Panc1 (cell line): ENCODE measurements at regions not wholly inside any gene's neighbourhood (a gene's known extent, or its start where the extent isn't known, plus 50 kb on each side); places are given as distances from the start of the nearest gene placed in this dataset.

Source experiments
- POLR2AphosphoS5 ChIP-seq: IDR thresholded peaks from 2 replicates; pipeline ENCODE4 v1.6.1; 2012; ENCODE audit warnings: mild to moderate bottlenecking, low read depth, low read length, moderate library complexity
- TF ChIP-seq, protein P1 (sequence below): fragments of 450-650 bp; IDR thresholded peaks from 2 replicates; pipeline ENCODE4 v1.5.1; 2017; ENCODE audit warnings: mild to moderate bottlenecking
- TF ChIP-seq, protein P2 (sequence below), 2 experiments: IDR thresholded peaks; 2 replicates each; pipeline ENCODE4 v1.6.1; 2011 to 2012; ENCODE audit warnings: low read depth in 2 of 2, control low read depth in 1 of 2, low read length in 1 of 2, mild to moderate bottlenecking in 1 of 2, moderate library complexity in 1 of 2; ENCODE audit not compliant: insufficient read depth in 1 of 2

DNA sequence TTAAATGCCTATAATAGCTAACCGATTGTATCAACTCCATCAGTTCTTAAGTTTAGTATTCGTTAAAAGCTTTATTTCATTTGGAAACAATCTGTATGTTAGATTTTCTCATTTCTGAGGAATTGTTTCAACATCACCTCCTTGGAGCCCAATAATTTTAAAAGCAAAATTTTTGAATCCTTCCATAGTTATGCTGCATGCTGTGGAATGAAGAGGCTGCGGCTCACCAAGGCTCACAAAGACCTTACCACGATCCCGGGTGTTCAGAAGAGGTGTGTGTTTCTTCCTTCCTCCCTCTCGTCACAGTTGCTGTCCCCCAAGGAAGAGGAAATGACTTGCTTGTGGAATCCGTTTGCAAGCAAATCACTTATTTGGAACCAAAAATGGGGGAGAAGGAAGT is 143.8 kb downstream of the FGF1 start:
- TF ChIP-seq, protein P1, sequence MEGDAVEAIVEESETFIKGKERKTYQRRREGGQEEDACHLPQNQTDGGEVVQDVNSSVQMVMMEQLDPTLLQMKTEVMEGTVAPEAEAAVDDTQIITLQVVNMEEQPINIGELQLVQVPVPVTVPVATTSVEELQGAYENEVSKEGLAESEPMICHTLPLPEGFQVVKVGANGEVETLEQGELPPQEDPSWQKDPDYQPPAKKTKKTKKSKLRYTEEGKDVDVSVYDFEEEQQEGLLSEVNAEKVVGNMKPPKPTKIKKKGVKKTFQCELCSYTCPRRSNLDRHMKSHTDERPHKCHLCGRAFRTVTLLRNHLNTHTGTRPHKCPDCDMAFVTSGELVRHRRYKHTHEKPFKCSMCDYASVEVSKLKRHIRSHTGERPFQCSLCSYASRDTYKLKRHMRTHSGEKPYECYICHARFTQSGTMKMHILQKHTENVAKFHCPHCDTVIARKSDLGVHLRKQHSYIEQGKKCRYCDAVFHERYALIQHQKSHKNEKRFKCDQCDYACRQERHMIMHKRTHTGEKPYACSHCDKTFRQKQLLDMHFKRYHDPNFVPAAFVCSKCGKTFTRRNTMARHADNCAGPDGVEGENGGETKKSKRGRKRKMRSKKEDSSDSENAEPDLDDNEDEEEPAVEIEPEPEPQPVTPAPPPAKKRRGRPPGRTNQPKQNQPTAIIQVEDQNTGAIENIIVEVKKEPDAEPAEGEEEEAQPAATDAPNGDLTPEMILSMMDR, result no peak
- TF ChIP-seq POLR2AphosphoS5, result no peak
- TF ChIP-seq, protein P2, sequence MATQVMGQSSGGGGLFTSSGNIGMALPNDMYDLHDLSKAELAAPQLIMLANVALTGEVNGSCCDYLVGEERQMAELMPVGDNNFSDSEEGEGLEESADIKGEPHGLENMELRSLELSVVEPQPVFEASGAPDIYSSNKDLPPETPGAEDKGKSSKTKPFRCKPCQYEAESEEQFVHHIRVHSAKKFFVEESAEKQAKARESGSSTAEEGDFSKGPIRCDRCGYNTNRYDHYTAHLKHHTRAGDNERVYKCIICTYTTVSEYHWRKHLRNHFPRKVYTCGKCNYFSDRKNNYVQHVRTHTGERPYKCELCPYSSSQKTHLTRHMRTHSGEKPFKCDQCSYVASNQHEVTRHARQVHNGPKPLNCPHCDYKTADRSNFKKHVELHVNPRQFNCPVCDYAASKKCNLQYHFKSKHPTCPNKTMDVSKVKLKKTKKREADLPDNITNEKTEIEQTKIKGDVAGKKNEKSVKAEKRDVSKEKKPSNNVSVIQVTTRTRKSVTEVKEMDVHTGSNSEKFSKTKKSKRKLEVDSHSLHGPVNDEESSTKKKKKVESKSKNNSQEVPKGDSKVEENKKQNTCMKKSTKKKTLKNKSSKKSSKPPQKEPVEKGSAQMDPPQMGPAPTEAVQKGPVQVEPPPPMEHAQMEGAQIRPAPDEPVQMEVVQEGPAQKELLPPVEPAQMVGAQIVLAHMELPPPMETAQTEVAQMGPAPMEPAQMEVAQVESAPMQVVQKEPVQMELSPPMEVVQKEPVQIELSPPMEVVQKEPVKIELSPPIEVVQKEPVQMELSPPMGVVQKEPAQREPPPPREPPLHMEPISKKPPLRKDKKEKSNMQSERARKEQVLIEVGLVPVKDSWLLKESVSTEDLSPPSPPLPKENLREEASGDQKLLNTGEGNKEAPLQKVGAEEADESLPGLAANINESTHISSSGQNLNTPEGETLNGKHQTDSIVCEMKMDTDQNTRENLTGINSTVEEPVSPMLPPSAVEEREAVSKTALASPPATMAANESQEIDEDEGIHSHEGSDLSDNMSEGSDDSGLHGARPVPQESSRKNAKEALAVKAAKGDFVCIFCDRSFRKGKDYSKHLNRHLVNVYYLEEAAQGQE (IDR thresholded peaks at IDR 0.05; ENCODE audit: insufficient read depth in 1 of 2, low read depth in 2 of 2, low read length in 1 of 2), result no peak
